GM04504 (cell line): ENCODE measurements at regions not wholly inside any gene's neighbourhood (a gene's known extent, or its start where the extent isn't known, plus 50 kb on each side); places are given as distances from the start of the nearest gene placed in this dataset.
A peak's percentile ranks its signal among the peaks of the same experiment; 100 is the strongest.

Experiments
- DNase-seq: peaks from one replicate; pipeline ENCODE4 v3.0.0-alpha.2; 2012; ENCODE audit warnings: low read depth

- DNase-seq = no peak
Measured at GRCh38 chr1:228894442-228894989, 159.2 kb downstream of the RHOU start.

- DNase-seq = no peak
Measured at GRCh38 chr1:228897901-228898300, 162.6 kb downstream of the RHOU start.

GRCh38 chr1:228898582-228898992 is 163.3 kb downstream of the RHOU start:
- DNase-seq = no peak

- no peak for DNase-seq
Measured at GRCh38 chr1:228899421-228899956, 164.2 kb downstream of the RHOU start.

- DNase-seq = no peak
Measured at GRCh38 chr1:228900099-228900885, 165.0 kb downstream of the RHOU start.

GRCh38 chr1:228900886-228901392 is 165.7 kb downstream of the RHOU start:
- DNase-seq = no peak

- no peak for DNase-seq
Measured at GRCh38 chr1:228901936-228902681, 166.8 kb downstream of the RHOU start.

GRCh38 chr1:228902781-228903433 is 167.6 kb downstream of the RHOU start:
- peak; percentile 95 for DNase-seq

GRCh38 chr1:228903434-228904071 is 168.3 kb downstream of the RHOU start:
- no peak for DNase-seq

GRCh38 chr1:228904222-228904621 is 168.9 kb downstream of the RHOU start:
- DNase-seq = no peak

- no peak for DNase-seq
Measured at GRCh38 chr1:228905701-228906101, 170.4 kb downstream of the RHOU start.

- DNase-seq = no peak
Measured at GRCh38 chr1:228906223-228906860, 171.1 kb downstream of the RHOU start.

- DNase-seq = no peak
Measured at GRCh38 chr1:228911225-228912210, 176.2 kb downstream of the RHOU start.

GRCh38 chr1:228913626-228914414 is 178.5 kb downstream of the RHOU start:
- DNase-seq = no peak

GRCh38 chr1:228914700-228915099 is 179.4 kb downstream of the RHOU start:
- no peak for DNase-seq

GRCh38 chr1:228917342-228917741 is 182.1 kb downstream of the RHOU start:
- DNase-seq = no peak

- DNase-seq = no peak
Measured at GRCh38 chr1:228917755-228918154, 182.5 kb downstream of the RHOU start.

- no peak for DNase-seq
Measured at GRCh38 chr1:228918335-228918734, 183.1 kb downstream of the RHOU start.

- DNase-seq = no peak
Measured at GRCh38 chr1:228919914-228920313, 184.6 kb downstream of the RHOU start.
